GM21825 (cell line): ENCODE measurements at regions not wholly inside any gene's neighbourhood (a gene's known extent, or its start where the extent isn't known, plus 50 kb on each side); places are given as distances from the start of the nearest gene placed in this dataset.

ENCODE experiments used
- ATAC-seq: cut with Tn5 transposase; IDR thresholded peaks from one replicate; pipeline ENCODE4 v1.9.1; 2021; ENCODE audit warnings: mild to moderate bottlenecking, moderate library complexity; ENCODE audit not compliant: unreplicated experiment

DNA sequence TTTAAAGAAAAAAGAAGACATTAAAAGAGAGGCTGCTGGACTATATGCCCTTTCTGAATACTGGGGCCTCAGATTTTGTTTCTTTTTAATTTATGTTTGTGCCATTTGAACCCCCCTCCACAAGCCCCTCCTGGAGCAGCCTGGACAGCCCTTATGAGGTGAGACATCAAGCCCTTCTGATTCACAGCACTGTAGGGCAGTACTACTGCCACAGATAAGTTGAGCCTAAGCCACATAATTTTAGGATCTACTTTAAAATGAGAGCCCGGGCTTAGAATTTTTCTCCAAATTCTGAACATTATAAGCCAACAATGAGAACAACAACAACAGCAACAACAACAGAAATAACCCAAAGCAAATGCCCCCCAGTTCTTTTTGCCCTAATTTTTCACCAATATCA, 256.9 kb upstream of the SALL1 start:
- ATAC-seq = no peak

DNA sequence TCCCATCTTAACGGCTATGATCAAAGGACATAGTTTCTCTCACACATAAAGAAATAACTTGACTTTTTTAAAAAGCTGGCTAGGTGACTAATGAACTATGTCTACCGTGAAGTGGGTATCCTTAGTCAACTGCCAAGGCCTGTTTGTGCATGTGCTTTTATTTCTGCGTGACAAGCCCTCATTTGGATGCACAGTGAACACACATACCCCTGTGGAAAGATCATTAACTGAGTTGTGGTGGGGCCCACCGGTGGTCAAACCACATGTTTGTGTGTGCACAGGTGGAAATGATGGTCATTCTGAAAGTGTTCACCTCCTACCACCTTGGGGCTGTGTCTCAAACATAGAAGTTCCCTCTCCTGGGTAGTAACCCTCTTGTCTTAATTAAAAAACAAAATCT, 256.1 kb upstream of the SALL1 start:
- ATAC-seq = no peak

DNA sequence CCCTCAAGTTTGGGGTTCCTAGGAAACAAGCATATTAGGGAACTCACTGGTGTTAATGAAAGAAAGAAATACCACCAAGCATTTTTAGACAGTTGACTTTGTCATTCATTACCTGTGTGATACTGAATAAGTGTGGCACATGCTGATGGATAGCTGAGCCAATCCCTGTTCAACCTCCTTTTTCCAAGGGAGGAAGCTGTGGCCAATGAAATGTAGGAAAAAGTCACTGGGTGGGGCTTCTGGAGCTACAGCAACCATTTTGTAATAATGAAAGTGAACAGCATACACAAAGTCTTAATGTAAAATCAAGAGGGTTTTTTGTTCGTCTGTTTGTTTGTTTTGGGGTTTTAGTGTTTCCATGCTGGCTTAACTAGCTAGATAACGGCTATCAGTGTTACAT, 254.3 kb upstream of the SALL1 start:
- no peak for ATAC-seq

DNA sequence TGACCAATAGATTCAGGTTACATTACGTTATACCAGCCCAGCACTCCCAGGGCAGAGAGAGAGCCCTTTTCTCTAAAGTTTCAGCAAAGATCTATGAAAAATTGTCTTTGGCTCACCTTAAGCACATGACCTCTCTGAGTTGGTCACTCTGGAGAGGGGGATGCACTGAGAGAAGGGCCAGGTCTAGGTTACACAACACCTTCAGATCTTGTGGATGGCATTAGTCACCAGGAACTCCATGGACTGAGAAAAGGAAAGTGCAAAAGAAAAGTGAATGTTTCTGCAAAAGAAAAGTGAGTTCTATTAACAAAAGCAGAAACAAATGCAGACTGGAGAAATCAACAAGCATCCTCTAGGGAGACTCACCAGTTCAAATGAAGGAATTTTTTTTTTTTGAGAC, 253.3 kb upstream of the SALL1 start:
- no peak for ATAC-seq

DNA sequence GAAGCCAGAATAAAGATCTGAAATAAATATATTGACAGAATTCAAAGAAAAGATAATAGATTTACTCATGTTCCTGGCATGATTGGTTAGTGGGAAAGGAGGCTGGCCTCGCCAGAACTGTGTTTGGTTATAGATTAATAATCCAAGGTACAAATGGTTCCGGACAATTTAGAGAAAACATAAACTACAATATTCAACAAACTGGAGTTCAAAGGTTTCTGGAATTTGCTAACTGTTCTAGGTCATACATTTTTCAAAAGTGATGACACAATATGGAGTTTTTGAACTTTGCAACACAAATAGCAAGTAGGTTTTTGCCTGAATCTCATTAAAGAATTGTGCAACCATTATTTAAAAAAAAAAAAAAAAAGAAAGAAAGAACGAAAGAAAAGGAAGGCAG, 251.7 kb upstream of the SALL1 start:
- ATAC-seq = no peak

DNA sequence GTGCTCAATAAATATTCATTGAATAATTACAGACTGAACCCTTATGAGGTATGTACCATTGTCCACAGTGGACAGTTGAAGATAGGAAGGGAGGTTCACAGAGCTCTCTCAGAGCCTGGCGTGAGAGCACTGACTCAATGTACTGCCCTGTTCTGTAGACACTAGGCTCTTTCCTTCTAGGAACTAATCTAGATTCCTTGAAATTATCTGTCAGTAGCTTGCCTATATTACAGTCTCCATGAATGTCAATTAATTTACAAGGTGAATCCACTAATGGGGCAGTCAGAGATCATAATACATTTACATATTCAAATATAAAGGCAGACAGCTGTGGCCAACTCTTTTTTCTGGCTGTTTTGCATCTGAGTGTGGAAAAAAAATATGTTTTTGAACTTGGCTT, 251.2 kb upstream of the SALL1 start:
- no peak for ATAC-seq

DNA sequence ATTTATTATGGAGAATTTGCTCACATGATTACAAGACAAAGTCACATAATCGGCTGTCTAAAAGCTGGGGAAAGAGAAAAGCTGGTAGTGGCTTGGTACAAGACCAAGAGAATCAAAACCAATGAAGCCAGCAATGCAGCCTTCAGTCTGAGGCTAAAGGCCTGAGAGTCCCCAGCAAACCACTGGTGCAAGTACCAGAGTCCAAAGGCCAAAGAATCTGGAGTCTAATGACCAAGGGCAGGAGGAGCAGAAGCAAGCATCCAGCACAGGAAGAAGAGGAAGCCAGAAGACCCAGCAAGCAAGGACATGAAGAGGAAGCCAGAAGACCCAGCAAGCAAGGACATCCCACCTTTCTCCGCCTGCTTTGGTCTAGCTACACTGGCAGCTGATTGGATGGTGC, 250.6 kb upstream of the SALL1 start:
- ATAC-seq = no peak

DNA sequence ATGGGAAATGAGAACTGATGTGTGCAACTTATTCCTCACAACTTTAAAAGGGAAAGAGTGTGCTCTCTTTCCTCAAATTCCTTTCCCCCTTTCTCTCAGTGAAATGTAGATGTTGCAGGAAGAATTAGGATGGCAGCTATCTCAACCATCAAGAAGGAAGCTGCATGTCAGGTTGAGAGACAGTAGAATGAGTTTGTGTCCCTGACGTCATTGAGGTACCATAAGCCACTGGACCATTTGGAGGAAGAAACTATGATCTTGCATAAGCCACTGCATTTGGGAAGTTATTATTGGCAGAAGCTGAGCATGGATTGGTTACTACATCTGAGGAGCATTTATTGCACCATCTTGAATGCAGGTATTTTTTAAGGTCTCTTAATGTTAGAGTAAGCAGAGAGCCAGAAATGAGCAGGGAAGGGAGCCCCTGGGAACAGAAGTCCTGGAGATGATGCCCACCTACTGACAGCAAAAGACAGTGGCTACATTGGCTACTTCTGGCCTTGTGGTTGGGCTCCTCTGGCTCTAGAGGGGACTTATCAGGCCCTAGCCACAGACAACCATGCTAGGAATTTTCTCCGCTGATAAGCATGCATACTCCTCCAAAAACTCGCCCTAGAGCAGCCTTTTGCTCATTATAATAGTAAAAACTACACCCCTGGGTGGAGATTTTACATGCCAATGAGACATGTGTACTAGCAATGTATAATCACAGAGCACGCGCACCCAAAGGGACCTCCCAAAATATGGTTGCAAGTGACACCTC, 249.0 kb upstream of the SALL1 start:
- ATAC-seq = no peak

DNA sequence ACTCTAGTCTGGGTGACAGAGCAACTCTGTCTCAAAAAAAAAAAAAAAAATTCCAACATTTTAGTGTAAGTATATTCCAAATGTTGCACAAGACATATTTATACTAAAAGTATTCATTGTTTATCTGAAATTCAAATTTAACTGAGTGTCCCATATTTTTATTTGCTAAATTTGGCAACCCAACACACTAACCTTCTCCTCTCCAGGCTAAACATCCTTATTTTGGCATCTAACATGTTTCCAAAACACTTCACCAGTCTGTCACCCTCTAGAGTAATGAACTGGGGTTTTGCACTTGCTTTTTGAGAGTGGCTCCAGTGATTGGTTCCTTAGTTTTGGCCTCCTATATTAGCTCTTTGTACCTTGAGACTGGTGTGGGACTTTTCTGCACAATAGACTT, 243.4 kb upstream of the SALL1 start:
- no peak for ATAC-seq

DNA sequence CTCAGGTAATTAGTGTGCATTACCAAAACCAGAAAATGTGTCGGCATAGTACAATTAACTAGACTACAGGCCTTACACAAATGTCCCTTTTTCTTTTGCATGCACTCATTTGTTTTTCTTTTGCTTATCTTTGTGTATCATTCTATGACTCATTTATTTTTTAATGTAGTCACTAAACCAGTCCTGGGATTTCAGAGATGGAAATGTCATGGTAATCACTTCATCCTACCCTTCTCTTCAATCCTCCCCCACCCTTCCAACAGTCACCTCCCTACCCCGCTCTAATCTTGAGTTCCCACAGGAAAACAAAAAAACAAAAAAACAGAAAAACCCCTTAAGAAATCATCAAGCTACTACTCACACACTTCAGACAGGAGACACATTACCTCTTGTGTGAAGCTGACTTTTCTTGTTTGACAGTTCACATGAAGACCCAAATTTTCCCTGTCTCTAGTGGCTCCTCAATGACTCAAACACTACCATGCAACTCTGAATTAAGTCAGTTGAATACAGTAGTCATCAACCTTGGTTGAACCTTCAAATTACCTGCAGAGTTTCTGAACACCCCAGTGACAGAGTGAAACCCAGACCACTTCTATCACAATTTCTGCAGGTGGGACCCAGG, 242.4 kb upstream of the SALL1 start:
- ATAC-seq = no peak

DNA sequence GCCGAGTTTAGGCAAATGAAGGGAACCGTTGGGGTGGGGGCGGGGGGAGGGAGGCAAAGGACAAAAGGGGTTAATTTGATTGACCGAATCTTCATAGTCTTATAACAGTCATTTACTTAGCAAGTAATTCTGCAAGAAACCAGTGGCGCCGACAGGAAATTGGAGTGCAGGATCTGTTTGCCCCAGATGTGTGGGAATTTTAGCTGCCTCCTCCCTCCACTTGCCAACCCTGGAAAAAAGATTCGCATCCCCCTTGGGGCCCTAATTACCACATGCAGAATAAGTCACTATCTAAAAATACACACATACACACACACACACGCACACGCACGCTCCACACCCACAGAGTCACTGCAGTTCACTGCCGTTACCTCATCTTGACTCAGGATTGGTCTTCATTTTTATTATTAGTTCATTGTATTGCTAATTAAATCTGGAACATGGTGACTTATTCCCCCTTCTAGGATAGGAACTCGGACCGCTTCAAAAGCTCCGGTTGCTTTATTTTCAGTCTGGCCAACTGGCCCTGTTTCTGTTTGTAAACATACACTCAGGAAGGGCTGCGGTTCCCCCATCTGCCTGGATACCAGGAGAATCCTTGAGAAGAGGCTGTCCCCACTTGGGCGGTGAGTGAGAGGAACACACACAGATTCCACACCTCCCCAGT, 241.6 kb upstream of the SALL1 start:
- no peak for ATAC-seq

DNA sequence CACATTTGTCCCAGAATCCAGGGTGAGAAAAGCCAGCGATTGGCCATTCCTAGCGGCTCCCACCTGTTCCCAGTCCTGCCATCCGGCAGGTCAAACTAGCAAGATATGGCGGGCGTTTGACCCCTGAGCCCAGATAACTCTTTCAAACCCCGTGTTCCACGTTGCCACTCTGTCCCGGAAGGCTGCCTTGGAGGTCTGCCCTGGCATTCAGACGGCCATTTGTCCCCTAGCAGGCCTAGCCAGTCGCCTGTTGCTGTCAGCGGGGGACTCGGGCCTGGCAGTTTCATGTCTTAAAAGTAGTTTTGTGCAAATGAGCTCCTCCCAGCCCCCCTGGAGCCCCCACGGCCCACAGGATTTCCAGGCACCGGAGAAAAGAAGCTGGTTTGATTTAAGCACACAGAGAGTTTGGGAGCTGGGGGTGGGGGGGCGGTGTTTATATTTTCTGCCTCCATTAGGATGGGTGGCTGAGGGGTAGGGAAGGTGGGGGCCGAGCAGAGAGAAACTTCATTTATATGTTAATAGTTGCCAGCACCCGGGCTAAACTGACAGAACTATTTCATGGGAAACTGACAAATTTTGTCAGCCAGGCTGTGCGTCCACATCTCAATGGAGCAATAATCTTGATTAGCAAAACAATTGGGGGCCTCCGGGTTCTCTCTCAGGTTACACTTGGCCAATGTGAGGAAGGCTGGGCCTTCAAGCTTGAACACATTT, 240.9 kb upstream of the SALL1 start:
- no peak for ATAC-seq

DNA sequence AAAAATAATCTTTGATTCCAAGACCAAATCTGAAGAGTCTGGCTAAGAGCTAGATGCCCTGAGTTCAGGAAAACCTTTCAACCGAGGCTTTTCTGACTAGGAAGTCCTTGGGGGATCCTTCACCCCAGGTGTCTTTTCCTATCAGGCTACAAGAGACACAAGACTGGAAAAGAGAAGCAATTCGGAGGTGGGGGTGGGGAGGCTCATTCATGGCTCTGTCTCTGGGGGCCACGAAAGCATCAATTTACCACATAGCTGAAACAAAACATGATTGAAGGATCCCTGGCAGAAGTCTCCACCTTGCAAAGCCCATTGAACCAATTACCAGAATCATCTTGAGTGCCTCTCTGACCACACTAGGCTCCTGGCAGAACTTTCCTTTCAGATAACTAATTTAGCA, 239.8 kb upstream of the SALL1 start:
- ATAC-seq = no peak

DNA sequence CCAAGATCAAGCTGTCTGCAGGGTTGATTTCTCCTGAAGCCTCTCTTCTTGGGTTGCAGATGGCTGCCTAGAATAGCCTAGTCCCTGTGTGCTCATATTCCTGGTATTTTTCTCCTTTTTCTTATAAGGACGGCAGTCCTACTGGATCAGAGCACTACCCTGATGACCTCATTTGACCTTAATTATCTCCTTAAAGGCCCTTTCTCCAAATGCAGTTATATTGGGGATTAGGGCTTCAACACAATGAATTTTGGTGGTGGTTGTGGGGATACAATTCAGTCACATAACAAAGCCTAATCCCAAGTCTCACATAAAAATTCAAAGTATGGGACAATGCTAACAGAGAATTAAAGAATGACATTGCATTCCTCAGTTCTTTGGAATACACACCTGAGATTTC, 238.8 kb upstream of the SALL1 start:
- no peak for ATAC-seq

DNA sequence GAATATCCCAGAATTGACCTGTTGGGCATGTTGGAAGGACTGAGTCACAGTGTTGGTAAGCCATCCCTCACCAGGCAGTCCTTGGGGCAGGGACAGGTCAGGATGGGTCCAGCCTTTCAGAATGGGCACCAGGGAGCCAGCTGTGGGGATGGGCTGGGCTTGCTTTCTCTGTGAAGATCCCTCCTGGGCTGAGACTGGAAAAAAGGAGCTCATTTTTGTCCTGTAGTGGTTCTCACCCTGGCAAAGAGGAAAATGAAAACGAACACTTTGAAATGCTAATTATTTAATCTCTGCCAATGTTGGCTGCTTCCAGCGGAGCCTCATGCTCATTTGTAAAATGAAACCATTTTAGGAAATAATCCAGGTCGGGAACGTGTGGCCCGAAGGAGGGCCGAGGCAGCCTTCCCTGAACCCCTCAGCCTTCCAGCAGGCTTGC, 237.5 kb upstream of the SALL1 start:
- no peak for ATAC-seq

DNA sequence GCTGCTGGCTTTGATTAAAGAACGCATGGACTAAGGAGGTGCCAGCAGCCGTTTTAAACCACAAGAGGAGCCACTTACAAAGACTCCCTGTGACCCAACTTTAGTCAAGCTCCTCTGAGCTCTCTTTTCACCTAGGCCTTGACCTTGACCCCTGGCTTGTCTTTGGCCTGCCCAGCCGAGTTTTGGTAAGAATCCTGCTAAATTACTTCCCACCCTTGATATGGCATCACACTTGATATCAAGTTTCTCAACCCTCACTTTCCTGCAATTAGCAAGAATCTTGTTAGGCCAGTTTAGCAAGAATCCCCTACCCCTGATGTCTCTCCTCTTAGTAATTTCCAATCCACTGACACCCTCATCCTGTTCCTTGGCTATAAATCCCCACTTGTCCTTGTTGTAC, 232.8 kb upstream of the SALL1 start:
- no peak for ATAC-seq

DNA sequence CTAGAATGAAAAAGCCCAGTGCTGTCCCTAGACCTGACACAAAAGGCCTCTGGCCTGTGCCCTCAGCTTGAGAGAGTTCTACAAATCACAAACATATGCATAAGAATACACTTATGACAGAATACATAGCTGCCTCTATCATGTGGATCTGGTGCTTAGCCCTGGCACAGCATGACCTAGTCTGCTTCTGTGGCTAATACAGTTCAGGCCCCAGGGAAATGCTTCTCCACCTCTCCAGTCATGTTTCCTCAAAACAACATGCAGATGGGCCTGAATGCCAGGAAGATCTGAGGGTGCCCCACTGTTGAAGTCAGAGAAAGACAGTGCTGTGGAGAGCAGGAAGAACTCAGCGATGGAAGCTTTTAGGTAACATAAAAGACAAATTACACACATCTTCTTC, 231.9 kb upstream of the SALL1 start:
- ATAC-seq = no peak

DNA sequence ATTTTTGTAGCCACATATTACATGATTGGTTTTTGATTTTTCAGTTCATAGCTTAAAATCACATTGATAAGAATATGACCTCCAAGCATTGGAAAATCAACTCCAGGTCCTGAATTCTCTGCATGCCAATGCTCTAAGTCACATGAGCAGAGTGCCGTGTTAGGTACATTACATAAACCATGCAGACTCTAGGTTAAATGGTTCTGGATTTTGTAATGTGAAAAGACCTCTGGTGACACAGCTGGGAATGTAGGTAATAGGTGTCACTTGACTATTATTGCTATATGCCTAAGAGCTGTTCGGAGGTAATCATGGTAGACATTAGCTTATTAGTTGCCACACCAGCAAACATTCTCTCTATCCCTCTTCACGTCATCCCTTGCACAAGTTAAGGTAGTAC, 231.1 kb upstream of the SALL1 start:
- ATAC-seq = no peak

DNA sequence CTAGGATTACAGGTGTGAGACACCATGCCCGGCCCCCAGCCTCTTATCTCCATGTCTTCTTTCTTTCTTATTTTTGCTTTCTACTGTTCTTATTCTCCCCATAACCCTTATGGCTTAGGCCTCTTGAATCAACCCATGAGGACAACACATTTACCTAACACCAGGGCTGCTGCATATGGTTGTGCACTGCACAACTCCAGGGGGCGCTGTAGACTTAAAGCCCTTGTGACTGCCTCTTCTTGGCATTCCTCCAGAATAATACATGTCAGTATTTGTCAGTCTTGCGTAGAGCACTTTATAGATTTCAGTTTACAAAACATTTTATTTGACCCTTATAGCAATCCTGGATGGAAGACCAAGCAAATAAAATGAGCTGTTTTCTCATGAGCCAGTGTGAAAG, 225.0 kb upstream of the SALL1 start:
- ATAC-seq = no peak

DNA sequence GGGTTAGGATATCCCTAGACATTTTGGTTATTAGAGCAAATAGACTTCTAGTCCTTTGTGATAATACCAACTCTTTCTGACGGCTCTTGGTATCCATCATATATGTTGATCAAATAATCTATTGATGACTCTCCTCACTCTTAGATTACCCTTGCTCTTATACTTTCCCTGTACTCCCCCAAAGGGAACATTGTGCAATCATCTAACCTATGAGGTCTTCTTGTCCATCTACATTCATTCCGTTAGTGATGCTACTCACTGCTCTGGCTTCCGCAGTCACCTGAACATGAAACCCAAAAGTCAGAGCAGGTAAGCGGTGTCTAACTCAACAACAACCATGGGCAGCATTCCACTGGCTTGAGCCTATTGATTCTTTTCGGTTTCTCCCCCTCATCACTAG, 223.7 kb upstream of the SALL1 start:
- no peak for ATAC-seq

DNA sequence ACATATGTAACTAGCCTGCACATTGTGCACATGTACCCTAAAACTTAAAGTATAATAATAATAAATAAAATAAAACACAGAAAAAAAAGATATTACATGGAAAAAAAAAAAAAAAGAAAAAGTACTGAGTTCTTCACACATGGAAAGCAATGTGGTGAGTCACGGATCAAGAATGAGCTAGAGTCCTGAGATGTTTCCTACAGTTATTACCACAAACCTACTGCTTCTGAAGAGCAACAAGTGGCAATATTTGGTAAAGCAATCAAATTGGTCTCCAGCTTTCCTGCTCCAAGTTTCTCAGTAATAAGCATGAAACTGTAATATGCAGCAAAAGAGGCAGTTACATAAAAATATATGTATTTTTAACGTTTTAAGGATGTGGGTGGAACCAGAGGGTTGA, 223.3 kb upstream of the SALL1 start:
- ATAC-seq = no peak

DNA sequence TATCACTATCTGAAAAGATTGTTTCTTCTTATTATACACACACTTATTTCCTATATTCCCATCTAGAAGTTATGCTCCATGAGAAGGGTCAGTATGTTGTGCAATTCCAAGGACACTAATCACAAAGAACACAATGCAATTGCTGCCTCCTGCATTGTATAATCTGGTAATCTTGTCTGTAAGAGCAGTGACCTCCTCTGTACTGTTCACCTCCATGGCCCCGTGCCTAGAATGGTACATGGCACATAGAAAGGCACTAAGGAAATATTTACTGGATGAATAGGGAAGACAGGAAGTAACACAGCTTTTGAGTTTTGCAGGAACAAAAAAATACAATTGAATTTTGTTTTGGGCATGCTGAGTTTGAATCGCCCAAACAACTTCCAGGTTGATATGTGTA, 214.6 kb upstream of the SALL1 start:
- no peak for ATAC-seq
